Fibroblast of the aortic adventitia (primary cell): ENCODE measurements at regions not wholly inside any gene's neighbourhood (a gene's known extent, or its start where the extent isn't known, plus 50 kb on each side); places are given as distances from the start of the nearest gene placed in this dataset.

Experiments
- DNase-seq: peaks from one replicate; pipeline ENCODE4 v3.0.0-alpha.2; 2010; ENCODE audit warnings: low read depth
- H3K4me3 ChIP-seq: 2 replicates; pipeline ENCODE4 v1.5.1; 2011; ENCODE audit warnings: low read depth, mild to moderate bottlenecking, control low read depth, low read length, moderate library complexity
- TF ChIP-seq, protein P1 (sequence below): IDR thresholded peaks from 2 replicates; pipeline ENCODE4 v1.5.1; 2011; ENCODE audit warnings: mild to moderate bottlenecking, low read length, control low read depth, inconsistent platforms; ENCODE audit not compliant: insufficient read depth

DNA sequence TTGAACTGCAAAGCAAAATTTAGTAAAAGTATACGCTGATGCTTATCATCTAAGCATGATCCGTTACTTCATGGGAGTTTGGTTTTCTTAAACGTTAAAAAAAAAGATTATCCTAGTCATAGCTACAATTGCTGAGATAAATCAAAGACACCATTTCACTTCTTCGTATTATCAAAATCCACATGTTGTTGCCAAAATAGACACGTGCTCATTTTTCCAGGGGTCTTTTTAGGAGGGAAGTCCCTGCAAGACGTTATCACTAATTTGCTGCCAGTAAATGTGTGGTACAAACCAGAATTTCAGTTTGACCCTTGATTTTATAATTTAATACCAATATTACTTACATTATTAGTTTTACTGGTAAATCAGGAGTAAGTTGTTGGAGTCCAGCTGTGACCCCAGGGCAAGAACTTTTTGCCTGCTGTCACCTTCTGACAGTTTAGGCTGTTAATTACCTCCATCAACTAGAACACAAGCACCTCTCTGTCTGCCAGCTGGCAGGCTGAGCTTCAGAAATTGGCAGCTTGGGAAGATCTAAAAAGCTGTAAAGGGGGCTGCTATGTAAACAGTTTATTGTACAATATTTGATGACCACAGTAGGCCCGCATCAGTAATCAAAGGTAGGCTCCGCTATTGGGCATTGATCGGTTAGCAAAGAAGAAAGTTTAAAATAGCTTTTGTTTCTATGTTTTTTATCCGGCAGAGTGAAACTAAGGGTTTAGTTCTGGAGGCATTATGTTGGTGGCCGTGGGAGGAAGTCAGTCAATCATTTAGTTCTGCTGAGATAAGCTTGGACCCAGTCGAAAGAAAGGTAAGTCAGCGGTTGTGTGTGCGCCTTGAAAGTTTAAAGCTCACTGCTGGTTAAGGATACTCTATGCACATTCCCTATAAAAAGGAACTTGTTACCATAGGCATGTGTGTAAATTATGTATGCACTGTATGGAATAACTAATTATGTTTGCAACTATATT, 196.4 kb downstream of the FBXO8 start:
- DNase-seq: no peak
- TF ChIP-seq, protein P1, sequence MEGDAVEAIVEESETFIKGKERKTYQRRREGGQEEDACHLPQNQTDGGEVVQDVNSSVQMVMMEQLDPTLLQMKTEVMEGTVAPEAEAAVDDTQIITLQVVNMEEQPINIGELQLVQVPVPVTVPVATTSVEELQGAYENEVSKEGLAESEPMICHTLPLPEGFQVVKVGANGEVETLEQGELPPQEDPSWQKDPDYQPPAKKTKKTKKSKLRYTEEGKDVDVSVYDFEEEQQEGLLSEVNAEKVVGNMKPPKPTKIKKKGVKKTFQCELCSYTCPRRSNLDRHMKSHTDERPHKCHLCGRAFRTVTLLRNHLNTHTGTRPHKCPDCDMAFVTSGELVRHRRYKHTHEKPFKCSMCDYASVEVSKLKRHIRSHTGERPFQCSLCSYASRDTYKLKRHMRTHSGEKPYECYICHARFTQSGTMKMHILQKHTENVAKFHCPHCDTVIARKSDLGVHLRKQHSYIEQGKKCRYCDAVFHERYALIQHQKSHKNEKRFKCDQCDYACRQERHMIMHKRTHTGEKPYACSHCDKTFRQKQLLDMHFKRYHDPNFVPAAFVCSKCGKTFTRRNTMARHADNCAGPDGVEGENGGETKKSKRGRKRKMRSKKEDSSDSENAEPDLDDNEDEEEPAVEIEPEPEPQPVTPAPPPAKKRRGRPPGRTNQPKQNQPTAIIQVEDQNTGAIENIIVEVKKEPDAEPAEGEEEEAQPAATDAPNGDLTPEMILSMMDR: no peak
- H3K4me3 ChIP-seq: no peak overlapping the region

DNA sequence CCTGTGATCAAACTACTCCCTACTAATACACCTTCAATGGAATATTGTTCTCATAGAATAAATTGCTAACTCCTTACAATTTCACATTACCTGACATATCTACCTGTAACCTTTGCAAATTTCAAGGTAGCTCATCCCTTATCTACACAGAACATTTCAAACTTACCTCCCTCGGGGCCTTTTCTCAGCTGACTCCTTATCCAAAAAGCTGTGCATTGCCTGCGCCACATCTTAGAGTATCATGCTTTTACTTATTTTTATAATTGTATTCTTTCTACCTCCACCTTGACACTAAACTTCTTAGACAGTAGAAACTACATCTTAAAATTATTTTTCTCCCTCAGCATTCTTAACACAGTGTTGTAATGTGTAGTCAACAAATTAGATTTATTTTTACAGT, 198.5 kb downstream of the FBXO8 start:
- DNase-seq: no peak
- TF ChIP-seq, protein P1: no peak
- H3K4me3 ChIP-seq: no peak overlapping the region

DNA sequence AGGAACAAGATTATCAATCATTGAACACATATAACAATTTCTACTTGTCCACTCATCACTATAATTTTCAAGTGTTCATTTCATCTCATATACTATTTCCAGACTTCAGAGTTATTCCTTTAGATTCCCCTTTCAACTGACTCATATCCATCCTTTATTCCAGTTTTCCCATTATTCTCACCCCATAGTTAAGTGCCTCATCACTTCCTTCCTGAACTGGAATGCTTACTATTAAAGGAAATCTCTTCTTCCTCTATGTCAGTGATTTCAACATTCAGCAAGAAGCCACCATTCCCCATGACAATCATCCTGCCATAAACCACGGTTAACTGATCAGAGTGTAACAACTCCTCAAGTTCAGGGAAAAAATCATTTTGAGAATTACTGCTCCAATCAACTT, 198.9 kb downstream of the FBXO8 start:
- DNase-seq: peak; percentile 29
- H3K4me3 ChIP-seq: no peak overlapping the region
- TF ChIP-seq, protein P1: no peak

DNA sequence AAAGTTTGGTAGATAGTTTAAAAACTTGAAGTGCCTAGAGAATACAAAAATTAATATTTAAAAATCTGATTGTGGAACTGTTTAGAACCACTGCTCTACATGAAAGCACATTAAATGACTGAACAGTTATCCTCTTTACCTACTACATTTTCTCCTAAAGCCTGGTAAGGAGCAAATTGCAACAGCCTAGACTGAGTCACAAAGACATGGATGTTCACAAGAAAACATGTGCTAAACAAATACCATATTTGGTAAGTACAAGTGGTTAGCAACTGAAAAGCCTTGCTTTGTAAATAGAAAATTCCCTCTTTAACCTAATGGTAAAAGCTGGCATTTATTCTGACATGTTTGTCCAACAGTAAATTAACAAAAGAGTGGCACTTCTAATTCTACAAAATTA, 203.1 kb downstream of the FBXO8 start:
- no peak for DNase-seq

DNA sequence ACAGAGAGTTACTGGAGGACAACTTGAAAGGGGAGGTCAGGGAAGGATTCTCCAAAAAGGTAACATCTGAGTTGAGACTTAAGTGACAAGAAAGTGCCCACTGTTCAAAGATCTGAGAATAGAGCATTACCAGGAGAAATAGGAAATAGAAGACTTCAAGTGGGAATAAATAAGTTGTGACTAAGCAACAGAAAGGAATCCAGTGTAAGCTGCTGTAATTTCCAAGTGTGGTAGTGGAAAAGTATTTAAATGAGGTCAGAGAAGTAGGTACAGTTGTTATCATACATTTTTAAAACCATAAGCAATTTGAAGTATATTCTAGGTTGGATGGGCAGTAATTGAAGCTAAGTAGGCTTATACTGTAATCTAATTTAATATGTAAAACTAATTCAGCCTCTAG, 211.9 kb downstream of the FBXO8 start:
- no peak for DNase-seq
- TF ChIP-seq, protein P1: no peak
- H3K4me3 ChIP-seq: no peak overlapping the region

More for the DNA sequence above, 203.1 kb downstream of the FBXO8 start:
- TF ChIP-seq, protein P1: no peak
- H3K4me3 ChIP-seq: no peak overlapping the region

DNA sequence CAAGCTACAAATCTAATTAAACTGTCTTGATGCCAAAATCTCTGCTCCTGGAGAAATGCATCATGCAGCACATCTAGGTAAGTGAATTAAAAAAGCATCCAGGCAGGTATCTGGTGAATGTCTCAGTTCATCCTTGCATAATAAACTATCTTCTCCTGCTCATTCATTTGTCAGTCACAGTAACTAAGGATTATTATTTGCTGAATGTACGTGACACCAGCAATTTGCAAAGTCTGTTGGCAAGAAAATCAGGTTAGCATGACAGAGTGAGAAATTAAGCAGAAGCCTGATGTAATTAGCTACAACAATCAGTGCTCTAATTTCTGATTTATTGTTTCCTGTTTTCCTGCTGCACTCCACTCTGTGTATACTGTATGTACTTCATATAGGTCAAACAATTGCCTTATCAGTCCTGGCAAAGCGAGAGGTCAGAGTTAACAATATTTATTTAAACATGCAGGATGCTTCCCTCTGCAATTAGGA, 213.6 kb downstream of the FBXO8 start:
- TF ChIP-seq, protein P1: no peak
- no peak overlapping the region for H3K4me3 ChIP-seq
- DNase-seq: no peak
